Prostate gland (tissue), 2 donors: ENCODE measurements at regions not wholly inside any gene's neighbourhood (a gene's known extent, or its start where the extent isn't known, plus 50 kb on each side); places are given as distances from the start of the nearest gene placed in this dataset.

ENCODE experiments used
- DNase-seq: peaks from one replicate; pipeline ENCODE4 v3.0.0-alpha.2; 2019; ENCODE audit warnings: low spot score
- H3K27ac ChIP-seq, 2 donors: fragments of 200-600 bp; sonication (generic); 2 replicates each; pipeline ENCODE4 v1.5.1; 2017 to 2019
- H3K27me3 ChIP-seq: fragments of 200-600 bp; sonication (generic); replicated peaks from 2 replicates; pipeline ENCODE4 v1.5.1; 2019; ENCODE audit not compliant: insufficient read depth
- H3K36me3 ChIP-seq, 2 donors: fragments of 200-600 bp; sonication (generic); 1 replicate in 1 of 2; 2 replicates in 1 of 2; pipeline versions ENCODE4 v1.5.1 to v1.8.1; 2017 to 2019
- H3K4me1 ChIP-seq: fragments of 200-600 bp; sonication (generic); replicated peaks from 2 replicates; pipeline ENCODE4 v1.5.1; 2019
- H3K4me3 ChIP-seq, 2 donors: fragments of 200-600 bp; sonication (generic); 2 replicates each; pipeline ENCODE4 v1.5.1; 2017 to 2019
- H3K9me3 ChIP-seq: fragments of 200-600 bp; sonication (generic); 2 replicates; pipeline ENCODE4 v1.5.1; 2017
- CTCF ChIP-seq, 4 experiments: fragments of 200-600 bp in 2 of 4; fragments of 450-650 bp in 2 of 4; sonication (generic) in 2 of 4; IDR thresholded peaks; 1 replicate in 3 of 4; 2 replicates in 1 of 4; pipeline ENCODE4 v1.5.1; 2016 to 2019; ENCODE audit warnings: antibody characterized with exemption in 4 of 4, mild to moderate bottlenecking in 2 of 4, moderate library complexity in 2 of 4
- POLR2A ChIP-seq: fragments of 450-650 bp; IDR thresholded peaks from one replicate; pipeline ENCODE4 v1.6.1; 2016; ENCODE audit warnings: antibody characterized with exemption, mild to moderate bottlenecking
- POLR2AphosphoS5 ChIP-seq: sonication (generic); formaldehyde crosslinking; IDR thresholded peaks from one replicate; pipeline ENCODE4 v1.6.1; 2017; ENCODE audit warnings: antibody characterized with exemption
- WGBS: methylation state at CpG from one replicate; pipeline ENCODE4 v1.1.5; 2018; 5-methylcytosine and 5-hydroxymethylcytosine counted together
- intact Hi-C: fragments of 100-400 bp; cut with DNase I; formaldehyde crosslinking; loops from one replicate; pipeline ENCODE4 v1.14.2; 2022

GRCh38 chr15:38702178-38702912 lies 137.7 kb upstream of the RASGRP1 start:
- no peaks in the 10 kb centered on the region for H3K9me3 ChIP-seq
- no peaks in the 10 kb centered on the region for H3K27me3 ChIP-seq
- peaks cover 3% of the 10 kb centered on the region for H3K4me1 ChIP-seq
- no peaks in the 10 kb centered on the region for H3K36me3 ChIP-seq
- no peak overlapping the region for H3K4me3 ChIP-seq
- intact Hi-C loops = no loop called here
- TF ChIP-seq POLR2AphosphoS5 (no peak), CTCF (IDR thresholded peaks at IDR 0.05) (no peak), POLR2A (no peak)
- H3K27ac ChIP-seq = no peak overlapping the region
- 50% methylated on average over 3 of the region's 3 CpGs for WGBS
- DNase-seq = peak; percentile 35

- no peaks in the 10 kb centered on the region for H3K27me3 ChIP-seq
- TF ChIP-seq POLR2AphosphoS5 (no peak), CTCF (IDR thresholded peaks at IDR 0.05) (no peak), POLR2A (no peak)
- DNase-seq = no peak
- no peaks in the 10 kb centered on the region for H3K9me3 ChIP-seq
- intact Hi-C loops = loop anchor here (2.0 to 5.0 kb wide), 2 partner anchors 877 to 1051 kb away; partner anchors contain the start of gene THBS1
- whole genome bisulfite sequencing = 38% methylated on average over 11 of the region's 11 CpGs
- H3K36me3 ChIP-seq = no peaks in the 10 kb centered on the region
- no peak overlapping the region for H3K4me3 ChIP-seq
- peaks cover 3% of the 10 kb centered on the region for H3K4me1 ChIP-seq
- no peak overlapping the region for H3K27ac ChIP-seq
These were observed 141.0 kb upstream of the RASGRP1 start for GRCh38 chr15:38705436-38706219.

GRCh38 chr15:38706956-38707355 lies 142.3 kb upstream of the RASGRP1 start:
- intact Hi-C loops = loop anchor here (2.0 to 5.0 kb wide), 2 partner anchors 875 to 1050 kb away; partner anchors contain the start of gene THBS1

GRCh38 chr15:38707802-38708671 lies 143.4 kb upstream of the RASGRP1 start:
- H3K9me3 ChIP-seq = no peaks in the 10 kb centered on the region
- no peaks in the 10 kb centered on the region for H3K4me1 ChIP-seq
- no peaks in the 10 kb centered on the region for H3K27me3 ChIP-seq
- DNase-seq = peak; percentile 36
- peak in 3 of 4 experiments; percentile 54 to 82 (median 75) for TF ChIP-seq CTCF (IDR thresholded peaks at IDR 0.05)
- no peak for TF ChIP-seq POLR2AphosphoS5
- no peaks in the 10 kb centered on the region for H3K36me3 ChIP-seq
- no peak overlapping the region for H3K27ac ChIP-seq
- WGBS = 52% methylated on average over 8 of the region's 8 CpGs
- intact Hi-C loops = loop anchor here (2.0 to 5.0 kb wide), 2 partner anchors 874 to 1049 kb away; partner anchors contain the start of gene THBS1
- H3K4me3 ChIP-seq = no peak overlapping the region

More at GRCh38 chr15:38706956-38707355, 142.3 kb upstream of the RASGRP1 start:
- no peaks in the 10 kb centered on the region for H3K9me3 ChIP-seq
- no peak for DNase-seq
- H3K4me1 ChIP-seq = peaks cover 3% of the 10 kb centered on the region
- no peak overlapping the region for H3K4me3 ChIP-seq
- H3K27me3 ChIP-seq = no peaks in the 10 kb centered on the region
- no peaks in the 10 kb centered on the region for H3K36me3 ChIP-seq
- WGBS = 82% methylated on average over 5 of the region's 5 CpGs
- TF ChIP-seq CTCF (IDR thresholded peaks at IDR 0.05) = no peak
- no peak for TF ChIP-seq POLR2AphosphoS5
- TF ChIP-seq POLR2A = no peak
- no peak overlapping the region for H3K27ac ChIP-seq
